Ovary (tissue), 7 donors: ENCODE measurements at regions not wholly inside any gene's neighbourhood (a gene's known extent, or its start where the extent isn't known, plus 50 kb on each side); places are given as distances from the start of the nearest gene placed in this dataset.

Experiments
- DNase-seq, 5 donors: peaks; one replicate each; pipeline ENCODE4 v3.0.0-alpha.2; 2019 to 2020
- H3K27ac ChIP-seq, 2 donors: fragments of 200-600 bp; one replicate each; pipeline versions ENCODE4 v1.5.1 to v1.8.0; 2019 to 2022
- H3K27me3 ChIP-seq: fragments of 200-600 bp; one replicate; pipeline ENCODE4 v1.8.0; 2022
- H3K36me3 ChIP-seq: fragments of 200-600 bp; sonication (generic); one replicate; pipeline ENCODE4 v1.5.1; 2019
- H3K4me1 ChIP-seq: one replicate; pipeline ENCODE4 v1.8.1; 2013; ENCODE audit warnings: mild to moderate bottlenecking, moderate library complexity; ENCODE audit not compliant: insufficient read depth
- H3K4me3 ChIP-seq: fragments of 200-600 bp; sonication (generic); one replicate; pipeline ENCODE4 v1.5.1; 2017
- H3K9me3 ChIP-seq, 2 donors: fragments of 200-600 bp in 1 of 2; sonication (generic) in 1 of 2; one replicate each; pipeline versions ENCODE4 v1.5.1 to v1.8.1; 2013 to 2019; ENCODE audit warnings: mild to moderate bottlenecking in 1 of 2, moderate library complexity in 1 of 2
- EP300 ChIP-seq: sonication (generic); formaldehyde crosslinking; IDR thresholded peaks from one replicate; pipeline ENCODE4 v1.6.1; 2017; ENCODE audit warnings: antibody characterized with exemption
- POLR2A ChIP-seq: fragments of 450-650 bp; IDR thresholded peaks from one replicate; pipeline ENCODE4 v1.6.1; 2017; ENCODE audit warnings: antibody characterized with exemption, mild to moderate bottlenecking, moderate library complexity
- WGBS, 3 donors: extraction: QIAGEN DNeasy Blood & Tissue Kit in 1 of 3; methylation state at CpG; one replicate each; pipeline versions ENCODE4 v1.1.5 to v1.1.7; 2013 to 2017; 5-methylcytosine and 5-hydroxymethylcytosine counted together
- intact Hi-C, 4 donors: fragments of 100-400 bp; cut with DNase I; formaldehyde crosslinking; loops; one replicate each; pipeline versions ENCODE4 v1.11.0 to v1.15.1; 2022 to 2023
- TF ChIP-seq, protein P1 (sequence below), 3 donors: fragments of 450-650 bp in 2 of 3; fragments of 200-600 bp in 1 of 3; IDR thresholded peaks; one replicate each; pipeline versions ENCODE4 v1.5.1 to v1.8.0; 2016 to 2022; ENCODE audit warnings: antibody characterized with exemption in 3 of 3, mild to moderate bottlenecking in 1 of 3
- donor health status: DM: no; HTN: no; CAD: no; lungs with moderate emphysema.
- donor health status: DM: no; HTN: no; CAD: no.
- donor health status: Bipolar disorder and iron deficiency.
- donor health status: DM: no; HTN: no; CAD: no.
- donor health status: DM: yes; HTN: yes; CAD: no.

DNA sequence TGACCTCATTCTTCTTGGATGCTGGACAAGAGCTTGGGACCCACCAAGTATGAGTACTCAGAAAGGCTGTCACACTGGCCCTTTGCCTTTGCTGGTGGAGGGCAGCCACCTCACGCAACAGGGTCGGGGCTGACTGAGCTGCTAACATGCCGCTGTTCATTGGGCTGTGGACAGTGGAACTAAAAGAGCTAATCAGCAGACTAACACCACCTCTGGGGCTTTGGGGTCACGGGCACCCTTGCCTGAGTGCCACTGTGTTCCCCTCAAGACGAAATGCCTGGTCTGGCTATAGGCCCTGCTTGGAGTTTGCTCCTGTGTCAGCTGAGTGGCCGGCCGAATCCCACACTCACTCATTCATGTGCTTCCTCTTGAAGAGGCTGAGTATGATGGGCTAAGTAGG, 559.6 kb downstream of the SPRY1 start:
- no peaks in the 10 kb centered on the region for H3K36me3 ChIP-seq
- no peaks in the 10 kb centered on the region for H3K4me1 ChIP-seq
- TF ChIP-seq POLR2A (no peak), EP300 (no peak)
- TF ChIP-seq, protein P1, sequence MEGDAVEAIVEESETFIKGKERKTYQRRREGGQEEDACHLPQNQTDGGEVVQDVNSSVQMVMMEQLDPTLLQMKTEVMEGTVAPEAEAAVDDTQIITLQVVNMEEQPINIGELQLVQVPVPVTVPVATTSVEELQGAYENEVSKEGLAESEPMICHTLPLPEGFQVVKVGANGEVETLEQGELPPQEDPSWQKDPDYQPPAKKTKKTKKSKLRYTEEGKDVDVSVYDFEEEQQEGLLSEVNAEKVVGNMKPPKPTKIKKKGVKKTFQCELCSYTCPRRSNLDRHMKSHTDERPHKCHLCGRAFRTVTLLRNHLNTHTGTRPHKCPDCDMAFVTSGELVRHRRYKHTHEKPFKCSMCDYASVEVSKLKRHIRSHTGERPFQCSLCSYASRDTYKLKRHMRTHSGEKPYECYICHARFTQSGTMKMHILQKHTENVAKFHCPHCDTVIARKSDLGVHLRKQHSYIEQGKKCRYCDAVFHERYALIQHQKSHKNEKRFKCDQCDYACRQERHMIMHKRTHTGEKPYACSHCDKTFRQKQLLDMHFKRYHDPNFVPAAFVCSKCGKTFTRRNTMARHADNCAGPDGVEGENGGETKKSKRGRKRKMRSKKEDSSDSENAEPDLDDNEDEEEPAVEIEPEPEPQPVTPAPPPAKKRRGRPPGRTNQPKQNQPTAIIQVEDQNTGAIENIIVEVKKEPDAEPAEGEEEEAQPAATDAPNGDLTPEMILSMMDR (IDR thresholded peaks at IDR 0.05), result no peak
- DNase-seq, result no peak
- no peak overlapping the region for H3K4me3 ChIP-seq
- no peaks in the 10 kb centered on the region for H3K9me3 ChIP-seq
- H3K27me3 ChIP-seq, result no peaks in the 10 kb centered on the region
- H3K27ac ChIP-seq, result no peak overlapping the region
- WGBS, 3 donors, result 84 to 98% (median 93%) methylated on average over 7 of the region's 7 CpGs
- intact Hi-C loops, result no loop called here

DNA sequence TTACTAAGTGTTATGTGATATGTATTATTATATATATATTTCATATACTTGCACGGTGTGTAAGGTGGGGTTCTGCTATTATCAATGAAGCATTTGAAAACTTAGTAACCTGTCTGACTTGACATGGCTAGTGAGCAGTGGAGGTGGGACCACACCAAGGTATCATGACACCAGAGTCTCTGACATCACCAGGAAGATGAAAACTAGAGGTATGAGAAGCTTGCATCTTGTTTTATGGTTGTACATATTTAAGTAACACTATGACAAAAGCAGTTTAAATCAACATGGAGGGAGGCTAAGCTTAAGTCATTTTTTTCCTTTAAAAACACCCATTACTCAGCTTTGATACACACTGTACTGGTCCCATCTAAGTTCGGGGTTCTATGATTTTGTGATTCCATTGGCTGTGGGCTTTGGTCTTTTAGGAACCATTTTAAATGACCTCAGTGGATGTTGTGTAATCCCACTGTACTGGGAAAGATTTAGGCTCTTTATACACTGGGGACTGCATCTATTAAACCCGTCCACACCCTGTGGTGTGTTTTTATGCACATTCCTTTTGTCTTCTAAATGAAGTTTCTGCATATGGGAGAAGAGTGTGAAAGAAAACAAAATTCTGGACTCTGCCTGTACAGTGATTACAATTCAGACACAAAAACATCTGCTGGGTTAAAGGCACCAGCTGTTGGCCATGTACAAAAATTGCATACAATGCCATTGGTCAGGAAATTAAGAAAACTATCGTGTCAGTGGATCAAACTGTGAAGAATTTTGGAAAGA, 570.6 kb downstream of the SPRY1 start:
- no peak for DNase-seq
- Histone ChIP-seq H3K9me3 (no peaks in the 10 kb centered on the region), H3K27me3 (no peaks in the 10 kb centered on the region), H3K36me3 (no peaks in the 10 kb centered on the region), H3K27ac (no peak overlapping the region), H3K4me3 (no peak overlapping the region), H3K4me1 (peaks cover 3% of the 10 kb centered on the region)
- 37 to 44% (median 38%) methylated on average over 4 of the region's 4 CpGs for WGBS, 3 donors
- intact Hi-C loops, result no loop called here
- TF ChIP-seq, protein P1 (IDR thresholded peaks at IDR 0.05), result no peak
- TF ChIP-seq EP300 (no peak), POLR2A (no peak)

DNA sequence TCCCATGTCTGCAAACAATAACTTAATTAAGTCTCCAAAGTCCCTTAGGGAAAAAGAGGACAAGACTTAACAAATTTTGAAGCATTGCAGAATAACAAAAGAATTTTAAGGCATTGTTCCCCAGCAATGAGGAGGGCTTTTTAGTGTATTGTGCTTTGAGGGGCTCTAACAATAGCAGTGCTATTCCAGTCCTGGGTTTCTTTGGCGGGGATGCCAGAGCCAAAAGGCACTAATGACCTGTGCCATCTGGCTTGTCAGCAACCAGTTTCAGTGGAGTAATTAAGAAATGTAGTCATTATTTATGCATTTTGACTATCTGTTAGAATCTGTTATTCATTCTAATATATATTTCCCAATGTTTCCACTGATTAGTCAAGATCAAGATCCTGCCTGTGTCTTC, 575.4 kb downstream of the SPRY1 start:
- no peak for DNase-seq

DNA sequence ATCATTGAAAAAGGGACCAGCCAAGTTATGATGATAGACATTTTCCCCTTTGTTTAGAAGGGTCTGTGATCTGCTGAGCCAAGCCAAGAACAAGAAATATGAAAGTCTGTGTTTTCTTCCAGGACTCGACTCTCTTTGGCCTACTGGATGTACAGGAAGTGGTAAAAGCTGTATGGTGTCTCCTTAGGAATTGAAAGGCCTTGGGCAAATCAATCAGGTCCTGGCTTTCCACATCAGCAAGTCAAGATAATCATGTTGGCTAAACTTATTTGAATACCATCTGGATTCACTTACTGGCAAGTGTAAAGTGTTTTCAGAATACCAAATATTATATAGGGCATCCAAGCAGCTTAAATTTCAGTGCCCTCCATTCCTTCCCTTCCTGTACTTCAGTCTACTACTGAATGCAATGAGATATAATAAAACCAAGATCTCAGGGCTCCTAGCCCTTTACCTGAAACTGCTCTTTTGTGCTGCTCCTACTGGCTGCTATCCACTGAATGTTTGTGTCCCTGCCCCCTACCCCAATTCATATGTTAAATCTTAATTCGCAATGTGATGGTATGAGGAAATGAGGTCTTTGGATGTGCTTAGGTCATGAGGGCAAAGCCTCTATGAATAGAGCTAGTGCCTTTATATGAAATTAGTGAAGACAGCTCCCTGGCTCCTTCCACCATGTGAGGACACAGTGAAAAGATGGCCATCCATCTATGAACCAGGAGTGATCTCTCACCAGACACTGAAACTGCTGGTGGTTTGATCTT, 578.0 kb downstream of the SPRY1 start:
- Histone ChIP-seq H3K9me3 (no peaks in the 10 kb centered on the region), H3K36me3 (no peaks in the 10 kb centered on the region), H3K4me3 (no peak overlapping the region), H3K27me3 (no peaks in the 10 kb centered on the region), H3K4me1 (peaks cover 2% of the 10 kb centered on the region), H3K27ac (no peak overlapping the region)
- intact Hi-C loops, result no loop called here
- no peak for TF ChIP-seq EP300
- TF ChIP-seq, protein P1 (IDR thresholded peaks at IDR 0.05), result no peak
- TF ChIP-seq POLR2A, result no peak
- WGBS, 3 donors, result 71 to 87% (median 82%) methylated on average over 2 of the region's 2 CpGs
- no peak for DNase-seq

More for the DNA sequence above, 575.4 kb downstream of the SPRY1 start:
- TF ChIP-seq, protein P1 (IDR thresholded peaks at IDR 0.05), result no peak
- TF ChIP-seq POLR2A, result no peak
- no peak for TF ChIP-seq EP300
- Histone ChIP-seq H3K27ac (no peak overlapping the region), H3K27me3 (no peaks in the 10 kb centered on the region), H3K4me3 (no peak overlapping the region), H3K4me1 (peaks cover 5% of the 10 kb centered on the region), H3K36me3 (no peaks in the 10 kb centered on the region), H3K9me3 (no peaks in the 10 kb centered on the region)
- intact Hi-C loops, result no loop called here
- 97 to 100% (median 97%) methylated on average over 1 of the region's 1 CpG for WGBS, 3 donors
